Ovary (tissue), 7 donors: ENCODE measurements at regions not wholly inside any gene's neighbourhood (a gene's known extent, or its start where the extent isn't known, plus 50 kb on each side); places are given as distances from the start of the nearest gene placed in this dataset.
A peak's percentile ranks its signal among the peaks of the same experiment; 100 is the strongest.

Source experiments
- DNase-seq, 5 donors: peaks; one replicate each; pipeline ENCODE4 v3.0.0-alpha.2; 2019 to 2020
- H3K27ac ChIP-seq, 2 donors: fragments of 200-600 bp; one replicate each; pipeline versions ENCODE4 v1.5.1 to v1.8.0; 2019 to 2022
- H3K27me3 ChIP-seq: fragments of 200-600 bp; one replicate; pipeline ENCODE4 v1.8.0; 2022
- H3K36me3 ChIP-seq: fragments of 200-600 bp; sonication (generic); one replicate; pipeline ENCODE4 v1.5.1; 2019
- H3K4me1 ChIP-seq: one replicate; pipeline ENCODE4 v1.8.1; 2013; ENCODE audit warnings: mild to moderate bottlenecking, moderate library complexity; ENCODE audit not compliant: insufficient read depth
- H3K4me3 ChIP-seq: fragments of 200-600 bp; sonication (generic); one replicate; pipeline ENCODE4 v1.5.1; 2017
- H3K9me3 ChIP-seq, 2 donors: fragments of 200-600 bp in 1 of 2; sonication (generic) in 1 of 2; one replicate each; pipeline versions ENCODE4 v1.5.1 to v1.8.1; 2013 to 2019; ENCODE audit warnings: mild to moderate bottlenecking in 1 of 2, moderate library complexity in 1 of 2
- CTCF ChIP-seq, 3 donors: fragments of 450-650 bp in 2 of 3; fragments of 200-600 bp in 1 of 3; IDR thresholded peaks; one replicate each; pipeline versions ENCODE4 v1.5.1 to v1.8.0; 2016 to 2022; ENCODE audit warnings: antibody characterized with exemption in 3 of 3, mild to moderate bottlenecking in 1 of 3
- EP300 ChIP-seq: sonication (generic); formaldehyde crosslinking; IDR thresholded peaks from one replicate; pipeline ENCODE4 v1.6.1; 2017; ENCODE audit warnings: antibody characterized with exemption
- POLR2A ChIP-seq: fragments of 450-650 bp; IDR thresholded peaks from one replicate; pipeline ENCODE4 v1.6.1; 2017; ENCODE audit warnings: antibody characterized with exemption, mild to moderate bottlenecking, moderate library complexity
- WGBS, 3 donors: extraction: QIAGEN DNeasy Blood & Tissue Kit in 1 of 3; methylation state at CpG; one replicate each; pipeline versions ENCODE4 v1.1.5 to v1.1.7; 2013 to 2017; 5-methylcytosine and 5-hydroxymethylcytosine counted together
- intact Hi-C, 4 donors: fragments of 100-400 bp; cut with DNase I; formaldehyde crosslinking; loops; one replicate each; pipeline versions ENCODE4 v1.11.0 to v1.15.1; 2022 to 2023
- donor health status: DM: no; HTN: no; CAD: no; lungs with moderate emphysema.
- donor health status: DM: no; HTN: no; CAD: no.
- donor health status: Bipolar disorder and iron deficiency.
- donor health status: DM: no; HTN: no; CAD: no.
- donor health status: DM: yes; HTN: yes; CAD: no.

GRCh38 chr18:75687626-75688025 is 260.1 kb upstream of the SMIM21 start:
- H3K4me1 ChIP-seq: no peaks in the 10 kb centered on the region
- H3K27ac ChIP-seq: no peak overlapping the region
- H3K9me3 ChIP-seq: no peaks in the 10 kb centered on the region
- no peaks in the 10 kb centered on the region for H3K27me3 ChIP-seq
- intact Hi-C loops: no loop called here
- TF ChIP-seq EP300: no peak
- no peak for TF ChIP-seq POLR2A
- no peak for TF ChIP-seq CTCF (IDR thresholded peaks at IDR 0.05)
- H3K4me3 ChIP-seq: no peak overlapping the region
- 58 to 70% (median 63%) methylated on average over 2 of the region's 2 CpGs for WGBS, 3 donors
- no peaks in the 10 kb centered on the region for H3K36me3 ChIP-seq
- no peak for DNase-seq

- Histone ChIP-seq H3K4me1 (peaks cover 2% of the 10 kb centered on the region), H3K36me3 (no peaks in the 10 kb centered on the region), H3K9me3 (no peaks in the 10 kb centered on the region), H3K27me3 (no peaks in the 10 kb centered on the region), H3K27ac (no peak overlapping the region), H3K4me3 (no peak overlapping the region)
- no peak for DNase-seq
- TF ChIP-seq CTCF (IDR thresholded peaks at IDR 0.05) (no peak), POLR2A (no peak), EP300 (no peak)
- WGBS, 3 donors: 96 to 97% (median 96%) methylated on average over 8 of the region's 8 CpGs
- intact Hi-C loops: no loop called here
These were observed 255.9 kb upstream of the SMIM21 start for GRCh38 chr18:75683426-75683825.

GRCh38 chr18:75681538-75682115 is 254.1 kb upstream of the SMIM21 start:
- H3K4me1 ChIP-seq: peaks cover 2% of the 10 kb centered on the region
- 82 to 87% (median 84%) methylated on average over 7 of the region's 7 CpGs for WGBS, 3 donors
- intact Hi-C loops: no loop called here
- H3K9me3 ChIP-seq: no peaks in the 10 kb centered on the region
- TF ChIP-seq CTCF (IDR thresholded peaks at IDR 0.05) (no peak), EP300 (no peak), POLR2A (no peak)
- no peak overlapping the region for H3K27ac ChIP-seq
- DNase-seq: no peak
- no peaks in the 10 kb centered on the region for H3K27me3 ChIP-seq
- no peak overlapping the region for H3K4me3 ChIP-seq
- H3K36me3 ChIP-seq: no peaks in the 10 kb centered on the region

GRCh38 chr18:75679331-75679730 is 251.8 kb upstream of the SMIM21 start:
- Histone ChIP-seq H3K36me3 (no peaks in the 10 kb centered on the region), H3K4me3 (no peak overlapping the region), H3K27ac (no peak overlapping the region), H3K27me3 (no peaks in the 10 kb centered on the region), H3K4me1 (peaks cover 2% of the 10 kb centered on the region), H3K9me3 (no peaks in the 10 kb centered on the region)
- 54 to 67% (median 54%) methylated on average over 13 of the region's 13 CpGs for WGBS, 3 donors
- TF ChIP-seq EP300 (no peak), CTCF (IDR thresholded peaks at IDR 0.05) (no peak), POLR2A (no peak)
- intact Hi-C loops: no loop called here
- peak in 3 of 5 donors; percentile 41 to 59 (median 42) for DNase-seq
